Stomach (tissue), 4 donors: ENCODE measurements at regions not wholly inside any gene's neighbourhood (a gene's known extent, or its start where the extent isn't known, plus 50 kb on each side); places are given as distances from the start of the nearest gene placed in this dataset.

Source experiments
- CTCF ChIP-seq, 7 experiments: fragments of 450-650 bp in 4 of 7; fragments of 200-600 bp in 3 of 7; sonication (generic) in 3 of 7; IDR thresholded peaks; one replicate each; pipeline ENCODE4 v1.5.1; 2016 to 2019; ENCODE audit warnings: antibody characterized with exemption in 7 of 7, control low read depth in 2 of 7, mild to moderate bottlenecking in 1 of 7
- POLR2AphosphoS5 ChIP-seq, 3 donors: sonication (generic); formaldehyde crosslinking; IDR thresholded peaks; one replicate each; pipeline ENCODE4 v1.6.1; 2016; ENCODE audit warnings: antibody characterized with exemption in 3 of 3

GRCh38 chr1:59104191-59104760 lies 192.6 kb upstream of the FGGY start:
- TF ChIP-seq POLR2AphosphoS5 (IDR thresholded peaks at IDR 0.05) (no peak), CTCF (IDR thresholded peaks at IDR 0.05) (no peak)
